Cardiac fibroblast (primary cell): ENCODE measurements at regions not wholly inside any gene's neighbourhood (a gene's known extent, or its start where the extent isn't known, plus 50 kb on each side); places are given as distances from the start of the nearest gene placed in this dataset.

Source experiments
- DNase-seq, 2 donors: peaks; one replicate each; pipeline versions ENCODE4 v3.0.0 to v3.0.0-alpha.2; 2010; ENCODE audit warnings: low read depth in 2 of 2
- H3K4me3 ChIP-seq, 2 donors: replicated peaks in 1 of 2; 1 replicate in 1 of 2; 2 replicates in 1 of 2; pipeline ENCODE4 v1.5.1; 2011; ENCODE audit warnings: low read depth in 2 of 2, low read length in 2 of 2, mild to moderate bottlenecking in 2 of 2, moderate library complexity in 1 of 2
- CTCF ChIP-seq: IDR thresholded peaks from one replicate; pipeline ENCODE4 v1.5.1; 2011; ENCODE audit warnings: low read depth, mild to moderate bottlenecking, low read length, inconsistent platforms

GRCh38 chr16:54706406-54706805, 224.3 kb upstream of the IRX5 start:
- H3K4me3 ChIP-seq = no peak overlapping the region
- no peak for DNase-seq
- TF ChIP-seq CTCF = no peak

GRCh38 chr16:54703339-54703738, 227.3 kb upstream of the IRX5 start:
- no peak for DNase-seq
- no peak for TF ChIP-seq CTCF
- no peak overlapping the region for H3K4me3 ChIP-seq

- H3K4me3 ChIP-seq = no peak overlapping the region
- DNase-seq = no peak
- TF ChIP-seq CTCF = no peak
Observed at GRCh38 chr16:54699656-54700055, 231.0 kb upstream of the IRX5 start.

GRCh38 chr16:54697677-54698076, 233.0 kb upstream of the IRX5 start:
- no peak for TF ChIP-seq CTCF

GRCh38 chr16:54696970-54697369, 233.7 kb upstream of the IRX5 start:
- H3K4me3 ChIP-seq = no peak overlapping the region
- no peak for DNase-seq
- TF ChIP-seq CTCF = no peak

More at GRCh38 chr16:54697677-54698076, 233.0 kb upstream of the IRX5 start:
- no peak overlapping the region for H3K4me3 ChIP-seq
- DNase-seq = no peak

- H3K4me3 ChIP-seq = no peak overlapping the region
- no peak for DNase-seq
- TF ChIP-seq CTCF = no peak
Observed at GRCh38 chr16:54696522-54696921, 234.1 kb upstream of the IRX5 start.

- no peak for TF ChIP-seq CTCF
- no peak overlapping the region for H3K4me3 ChIP-seq
- DNase-seq = peak in 1 of 2 donors; percentile 9
Observed at GRCh38 chr16:54694651-54695050, 236.0 kb upstream of the IRX5 start.
